ENCODE measurements at regions not wholly inside any gene's neighbourhood (a gene's known extent, or its start where the extent isn't known, plus 50 kb on each side); places are given as distances from the start of the nearest gene placed in this dataset.

DNA sequence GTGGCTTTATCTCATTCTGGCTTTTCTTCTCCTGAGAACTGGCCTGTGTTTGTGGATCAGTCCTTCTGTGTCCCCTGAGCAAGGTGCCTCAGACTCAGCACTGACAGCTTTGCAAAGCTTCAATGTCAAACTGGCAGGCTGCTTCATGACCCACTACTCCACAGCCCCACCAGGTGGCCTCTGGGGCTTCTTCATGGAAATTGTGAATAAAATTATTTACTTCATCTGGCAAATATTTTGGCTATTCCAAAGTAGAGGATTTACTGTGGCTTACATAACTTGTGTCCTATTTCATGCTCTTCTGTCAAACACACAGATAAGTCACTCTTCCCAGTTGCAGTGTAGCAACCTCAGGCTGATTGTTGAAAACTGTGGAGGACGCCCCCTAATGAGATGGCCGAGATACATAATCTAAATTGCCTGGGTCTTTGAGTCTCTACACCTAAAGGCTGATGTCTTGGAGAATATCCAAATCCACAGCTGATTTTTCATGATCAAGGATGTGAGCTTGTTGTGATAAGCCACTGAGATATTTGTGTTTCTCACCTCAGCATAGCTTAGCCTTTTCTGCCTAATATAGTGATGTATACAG lies 721.9 kb upstream of the SLC10A2 start:
- no peak for DNase-seq

DNA sequence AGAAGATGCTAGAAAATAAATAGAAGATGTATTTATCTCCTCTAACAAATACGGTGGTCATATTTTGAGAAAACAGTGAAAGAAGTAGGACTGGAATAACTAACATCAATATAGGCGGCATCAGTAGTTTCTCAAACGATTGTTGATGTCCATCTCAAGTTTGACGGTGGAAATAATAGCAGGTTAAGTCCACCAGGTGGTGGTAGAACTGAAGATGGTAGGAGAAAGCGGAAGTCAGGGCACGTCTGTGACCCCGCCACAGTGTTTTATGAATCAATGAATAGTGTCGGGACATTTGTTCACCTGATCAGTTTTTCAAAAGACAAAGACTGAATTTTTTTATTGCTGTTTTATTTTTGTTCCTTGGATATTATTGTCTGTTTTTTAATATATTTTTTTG lies 706.4 kb upstream of the SLC10A2 start:
- no peak for DNase-seq

DNA sequence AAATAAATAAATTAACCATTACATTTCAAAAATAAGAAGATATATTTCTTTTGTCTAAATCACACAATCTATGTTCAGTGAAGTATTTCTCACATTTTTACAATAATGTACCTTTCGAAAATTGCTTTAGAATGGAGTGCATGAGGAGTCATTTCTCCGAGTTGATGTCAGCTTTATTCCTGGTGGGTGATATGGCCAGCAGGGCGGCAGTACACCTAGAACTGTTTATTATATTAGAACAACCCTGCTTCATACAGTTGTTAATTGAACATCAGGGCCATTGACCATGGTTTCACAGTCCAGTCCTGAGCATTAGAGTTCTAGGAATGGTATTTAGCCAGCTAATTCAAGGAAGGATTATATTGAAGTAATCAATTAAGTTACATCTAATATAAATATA lies 696.3 kb upstream of the SLC10A2 start:
- no peak for DNase-seq

DNA sequence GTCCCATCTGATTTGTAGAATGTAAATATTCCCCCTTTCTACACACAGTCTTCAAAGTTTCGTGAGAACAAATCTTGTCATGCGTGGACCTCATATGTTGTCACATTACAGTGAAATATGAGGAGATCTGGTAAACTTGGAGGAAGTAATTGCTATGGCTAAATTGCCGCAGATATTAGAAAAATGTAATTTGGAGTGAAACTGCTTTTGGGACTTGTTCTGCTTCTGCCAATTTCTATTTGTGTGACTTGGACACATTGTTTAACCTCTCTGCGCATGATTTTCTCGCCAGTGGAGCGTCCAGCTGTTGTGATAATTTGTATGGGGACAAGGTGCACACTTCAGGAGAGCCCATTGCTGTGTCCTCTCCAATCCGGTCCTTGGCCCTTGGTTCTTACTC lies 693.1 kb upstream of the SLC10A2 start:
- DNase-seq, result no peak

DNA sequence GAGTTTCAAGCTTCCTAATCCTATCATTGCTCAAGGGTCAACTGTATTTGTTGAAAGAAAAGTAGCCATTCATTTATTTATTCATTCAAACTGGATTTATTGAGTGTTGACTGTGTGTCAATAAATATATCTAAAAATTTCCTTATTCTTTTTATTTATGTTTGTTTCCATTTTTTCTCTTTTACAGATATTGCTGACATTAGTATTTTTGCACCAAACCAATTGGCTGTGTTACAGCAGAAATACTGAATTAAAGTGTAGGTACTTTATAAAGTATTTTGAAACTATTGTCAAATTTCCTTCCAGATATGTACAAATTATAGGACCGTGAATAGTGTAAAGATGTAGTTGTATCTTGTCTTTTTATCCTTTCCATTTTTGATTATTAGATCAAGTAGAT lies 692.0 kb upstream of the SLC10A2 start:
- DNase-seq, result no peak

DNA sequence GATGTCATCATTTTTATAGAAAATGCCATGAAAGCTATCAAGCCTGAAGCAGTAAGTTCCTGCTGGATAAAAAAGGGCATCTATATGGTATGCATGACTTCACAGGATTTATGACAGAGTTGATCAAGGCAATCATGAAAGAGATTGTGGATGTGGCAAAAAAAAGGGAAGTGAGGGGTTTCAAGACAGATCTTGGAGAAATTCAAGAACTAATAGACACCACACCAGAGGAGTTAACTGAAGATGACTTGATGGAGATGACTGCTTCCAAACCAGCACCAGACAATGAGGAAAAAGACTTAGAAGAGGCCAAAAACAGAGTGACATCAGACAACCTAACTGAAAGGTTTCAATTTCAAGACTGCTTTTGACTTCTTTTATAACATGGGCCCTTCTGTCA lies 691.1 kb upstream of the SLC10A2 start:
- DNase-seq, result no peak

DNA sequence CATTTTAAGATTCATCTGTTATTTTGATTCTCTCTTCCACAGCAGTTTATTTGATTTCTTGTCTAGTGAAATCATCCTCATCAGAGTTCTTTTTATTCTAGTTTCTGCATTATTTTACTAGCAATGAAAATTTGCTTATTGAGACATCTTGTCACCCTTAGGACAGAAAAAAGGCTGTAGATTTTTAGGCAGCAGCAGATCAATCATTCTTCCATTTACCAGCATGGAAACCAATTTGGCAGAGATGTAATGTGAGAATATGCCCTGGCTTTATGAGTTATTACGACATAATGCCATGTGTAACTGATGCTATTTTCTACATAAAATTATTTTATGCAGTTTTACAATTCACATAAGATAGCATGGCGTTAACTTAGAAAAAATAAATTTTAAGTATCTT lies 688.6 kb upstream of the SLC10A2 start:
- no peak for DNase-seq

DNA sequence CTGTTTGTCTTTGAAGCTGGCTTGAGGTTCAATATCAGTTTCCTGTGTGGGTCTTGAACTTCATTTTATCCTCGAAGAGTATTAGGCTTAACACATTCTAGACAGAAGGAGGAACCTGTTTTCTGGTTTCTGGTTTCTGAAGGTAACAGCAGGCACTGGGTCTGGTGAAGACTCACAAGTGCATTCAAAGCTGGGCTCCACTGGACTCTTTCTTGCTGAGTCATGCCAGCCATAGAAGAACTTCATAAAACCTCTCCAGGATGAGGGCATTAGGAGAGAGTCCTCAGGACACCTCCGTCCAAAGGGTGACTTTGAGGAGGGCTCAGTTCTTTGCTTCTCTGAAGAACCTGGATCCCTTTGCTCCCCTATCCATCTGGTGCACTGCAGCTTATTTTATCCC lies 668.6 kb upstream of the SLC10A2 start:
- DNase-seq, result no peak

DNA sequence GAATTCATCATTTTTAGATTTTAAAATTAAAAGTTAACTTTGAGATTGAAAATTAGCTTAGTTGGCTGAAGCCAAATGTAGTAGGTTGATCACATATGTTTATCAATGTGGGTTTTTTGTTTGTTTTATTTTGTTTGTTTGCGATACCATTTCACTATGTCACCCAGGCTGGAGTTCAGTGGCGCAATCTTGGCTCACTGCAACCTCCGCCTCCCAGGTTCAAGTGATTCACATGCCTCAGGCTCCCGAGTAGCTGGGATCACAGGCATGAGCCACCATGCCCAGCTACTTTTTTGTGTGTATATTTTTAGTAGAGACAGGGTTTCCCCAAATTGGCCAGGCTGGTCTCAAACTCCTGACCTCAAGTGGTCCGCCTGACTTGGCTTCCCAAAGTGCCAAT lies 665.7 kb upstream of the SLC10A2 start:
- DNase-seq, result no peak

DNA sequence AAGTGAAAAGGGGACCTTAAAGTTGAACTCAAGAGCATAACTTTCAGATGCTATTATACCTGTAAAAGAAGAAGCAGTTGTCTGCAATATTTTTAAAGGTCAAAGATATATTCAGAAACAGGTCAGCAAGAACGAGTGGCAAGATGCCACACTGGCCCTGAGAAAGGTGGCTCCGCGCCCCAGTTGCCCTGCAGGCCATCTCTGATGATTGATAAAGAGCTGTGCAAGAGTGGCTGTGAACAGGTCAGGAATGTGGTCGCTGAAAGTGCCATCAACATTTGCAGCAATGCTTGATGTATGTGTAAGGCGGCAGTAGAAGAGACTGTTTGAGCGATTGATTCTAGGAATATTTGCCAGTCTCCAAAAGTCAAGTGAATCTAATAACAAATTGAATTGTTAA lies 664.2 kb upstream of the SLC10A2 start:
- DNase-seq, result no peak

DNA sequence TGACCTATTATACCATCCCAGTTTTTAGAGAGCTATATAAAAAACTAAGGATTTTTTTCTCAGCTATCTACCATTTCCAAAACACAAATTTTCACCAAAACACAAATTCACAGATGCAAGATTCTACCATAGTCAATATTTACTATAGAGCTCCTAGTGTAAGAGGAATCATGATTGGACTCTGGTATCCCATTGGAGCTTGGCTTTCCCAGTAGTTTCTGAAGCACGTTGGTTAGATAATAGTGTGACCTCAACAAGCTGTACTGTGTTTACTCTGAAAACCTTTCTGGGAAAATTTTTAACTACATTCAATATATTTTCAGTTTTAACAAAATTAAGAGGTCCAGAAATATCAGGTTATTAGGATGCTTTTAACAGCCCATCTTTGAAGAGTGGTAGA lies 660.6 kb upstream of the SLC10A2 start:
- DNase-seq, result no peak

DNA sequence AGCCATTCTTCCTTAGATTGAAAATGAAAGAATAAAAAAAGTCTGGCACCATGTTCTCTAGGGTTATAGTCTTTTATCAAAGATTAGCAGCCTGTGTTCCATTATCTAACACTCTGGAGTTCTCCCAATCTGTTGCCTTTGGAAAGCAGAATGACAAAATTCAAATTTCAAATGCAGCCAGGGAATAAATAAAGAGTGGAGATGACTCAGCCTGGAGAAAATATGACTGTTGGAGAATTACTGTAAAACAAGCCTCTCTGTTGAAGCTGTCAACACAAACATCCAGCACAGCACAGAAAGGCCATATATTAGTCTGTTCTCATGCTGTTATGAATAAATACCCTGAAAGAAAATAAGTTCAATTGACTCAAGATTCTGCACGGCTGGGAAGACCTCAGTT lies 650.5 kb upstream of the SLC10A2 start:
- DNase-seq, result no peak

DNA sequence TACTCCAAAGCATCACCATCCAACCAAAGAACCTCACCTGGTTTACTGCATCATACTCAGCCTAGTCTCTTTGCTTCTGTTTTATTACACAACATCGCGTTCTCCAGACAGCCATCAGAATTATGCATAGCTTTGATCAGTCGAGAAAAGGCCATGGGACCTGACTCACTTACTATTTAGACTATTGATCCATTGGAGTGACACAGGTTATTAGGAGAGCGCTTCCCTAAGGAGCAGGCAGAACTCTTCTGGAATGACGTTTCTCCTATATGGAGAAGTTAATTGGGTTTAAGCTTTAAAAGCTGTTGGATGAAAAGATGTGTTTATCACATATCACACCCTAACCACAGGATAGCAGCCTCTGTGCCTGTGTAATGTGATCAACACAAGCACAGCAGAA lies 649.1 kb upstream of the SLC10A2 start:
- DNase-seq, result no peak

DNA sequence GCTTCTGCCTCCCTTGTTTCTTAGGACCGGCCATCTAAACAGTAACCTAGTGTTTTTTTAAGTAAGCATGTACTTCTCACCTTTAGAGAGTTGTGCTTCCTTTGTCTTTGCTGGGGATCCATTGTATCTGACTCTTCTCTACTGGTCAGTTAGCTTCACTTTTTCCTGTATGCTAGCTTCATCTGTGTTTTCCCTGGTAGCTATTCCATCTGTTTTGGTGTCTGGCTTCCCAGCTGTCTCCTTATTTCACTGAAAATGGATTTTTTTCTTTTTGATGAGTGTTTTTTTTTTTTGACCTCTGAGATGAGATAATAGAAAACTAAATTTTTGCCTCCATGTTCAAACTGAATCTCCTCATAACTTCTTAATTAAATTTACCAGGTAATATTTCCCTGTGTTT lies 637.0 kb upstream of the SLC10A2 start:
- no peak for DNase-seq

DNA sequence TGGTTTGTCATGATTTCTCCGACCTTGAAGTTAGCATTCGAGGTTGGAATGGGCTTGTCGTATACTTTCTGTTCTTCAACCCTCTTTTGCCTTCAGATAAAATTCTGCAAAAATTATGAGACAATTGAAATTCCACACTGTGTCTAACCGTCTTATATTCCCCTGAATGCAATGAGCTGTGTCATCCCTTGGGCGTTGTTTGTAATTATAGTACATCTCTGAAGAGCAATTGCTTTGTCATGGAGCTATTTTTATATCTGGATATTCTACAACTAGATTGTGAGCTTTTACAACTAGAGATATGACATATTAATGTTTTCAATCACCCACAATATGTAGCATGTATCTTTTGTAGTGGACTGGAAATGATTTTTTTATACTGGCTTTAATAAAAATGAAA lies 631.8 kb upstream of the SLC10A2 start:
- no peak for DNase-seq

DNA sequence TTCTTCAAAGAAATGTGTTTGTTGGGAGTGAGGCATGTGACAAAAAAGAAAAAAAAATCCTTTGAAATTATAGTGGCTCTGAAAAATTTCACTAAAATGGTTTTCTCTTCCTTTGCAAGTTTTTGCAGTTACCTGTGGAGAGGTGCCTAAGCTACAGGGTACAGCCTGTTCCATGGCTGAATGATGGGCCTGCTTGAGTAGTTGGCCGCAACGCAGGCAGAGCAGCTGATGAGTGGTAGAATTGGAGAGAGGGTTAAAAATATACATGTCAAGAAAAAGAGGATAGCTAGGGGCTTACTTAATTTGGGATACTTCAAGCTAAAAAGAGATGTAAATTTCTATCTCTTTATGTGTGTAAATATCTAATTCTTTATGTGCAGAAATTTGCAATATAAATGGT lies 629.1 kb upstream of the SLC10A2 start:
- no peak for DNase-seq

DNA sequence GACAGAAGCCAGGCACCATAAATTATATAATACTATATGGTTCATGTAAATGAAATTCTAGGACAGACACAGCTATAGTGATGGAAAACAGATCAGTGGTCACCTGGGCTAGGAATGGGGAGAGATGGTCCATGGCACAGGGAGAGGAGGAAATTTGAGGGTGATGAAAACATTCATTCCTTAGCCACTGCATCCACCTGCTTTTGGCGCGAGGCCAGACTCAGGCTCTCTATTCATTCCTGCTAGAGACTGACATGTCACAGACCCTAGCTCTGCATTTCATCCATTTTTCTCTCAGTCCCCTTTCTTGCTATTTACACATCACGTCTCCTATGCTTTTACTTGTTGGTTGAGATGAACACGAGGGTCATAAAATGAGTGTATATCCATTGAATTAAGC lies 628.3 kb upstream of the SLC10A2 start:
- DNase-seq, result no peak

DNA sequence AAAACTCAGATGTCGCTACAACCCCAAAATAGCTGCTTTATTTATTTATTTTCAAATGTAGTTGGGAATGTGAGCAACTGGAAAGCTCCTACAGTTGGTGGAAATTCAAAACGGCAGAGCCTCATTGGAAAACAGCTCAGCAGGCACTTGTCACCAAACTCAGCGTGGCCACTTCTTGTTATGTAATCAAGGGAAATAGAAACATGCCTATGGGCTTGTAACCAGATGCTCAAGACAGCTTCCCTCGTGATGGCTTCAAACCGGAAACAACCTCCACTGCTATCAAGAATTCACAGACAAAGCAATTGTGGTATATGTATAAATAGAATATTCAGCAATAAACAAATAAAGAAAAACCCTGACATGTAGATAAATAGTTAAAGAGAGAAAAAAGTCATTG lies 627.8 kb upstream of the SLC10A2 start:
- DNase-seq, result no peak

DNA sequence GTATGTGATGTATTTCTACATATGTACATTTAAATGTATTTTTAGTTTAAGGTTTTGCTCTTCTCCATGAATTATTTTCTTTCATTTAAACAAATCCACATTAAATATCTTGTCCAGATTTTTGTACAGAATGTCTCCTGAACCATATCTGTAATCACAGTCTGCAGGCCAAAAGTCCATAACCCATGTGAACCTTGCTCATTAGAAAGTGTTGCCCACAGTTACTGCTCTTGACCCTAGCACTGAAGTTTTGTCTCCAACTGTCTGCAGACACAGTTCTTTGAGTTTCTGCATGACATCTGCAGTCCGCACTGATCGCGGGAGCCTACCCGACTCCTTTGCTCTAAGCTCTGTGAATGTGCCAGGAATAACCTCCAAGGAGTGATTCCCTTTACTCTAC lies 626.2 kb upstream of the SLC10A2 start:
- no peak for DNase-seq

DNA sequence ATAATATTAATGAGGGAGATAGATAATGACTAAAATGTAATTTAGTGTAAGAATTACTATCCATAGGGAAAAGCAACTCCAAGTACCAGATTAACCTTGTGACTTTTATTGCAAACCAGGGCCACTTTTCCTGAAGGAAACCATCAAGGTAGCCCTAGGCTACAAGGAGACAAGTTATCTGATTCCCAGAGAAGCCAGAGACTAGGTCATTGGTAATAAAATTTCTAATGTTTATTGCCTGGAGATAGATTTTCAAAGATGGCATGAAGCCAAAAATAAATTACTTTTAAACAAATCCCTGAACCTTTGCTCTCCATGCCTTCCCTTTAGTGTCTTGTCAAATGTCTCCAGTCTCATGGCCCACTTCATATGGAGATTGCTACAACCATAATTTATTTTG lies 610.1 kb upstream of the SLC10A2 start:
- DNase-seq, result no peak

DNA sequence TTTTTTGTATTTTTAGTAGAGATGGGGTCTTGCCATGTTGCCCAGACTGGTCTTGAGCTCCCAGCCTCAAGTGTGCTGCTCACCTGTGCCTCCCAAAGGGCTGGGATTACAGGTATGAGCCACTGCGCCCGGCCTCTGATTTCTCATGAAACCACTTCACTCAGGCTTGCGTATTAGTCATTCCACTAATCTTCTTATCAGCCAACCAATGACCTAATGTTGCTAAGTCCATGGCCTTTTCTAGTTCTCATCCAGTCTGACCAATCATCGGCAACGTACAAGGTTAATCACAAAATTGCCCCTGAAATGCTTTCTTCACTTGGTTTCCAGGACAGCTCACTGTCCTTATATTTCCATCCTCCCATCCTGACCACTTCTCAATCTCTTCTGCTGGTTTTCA lies 605.3 kb upstream of the SLC10A2 start:
- DNase-seq, result no peak

DNA sequence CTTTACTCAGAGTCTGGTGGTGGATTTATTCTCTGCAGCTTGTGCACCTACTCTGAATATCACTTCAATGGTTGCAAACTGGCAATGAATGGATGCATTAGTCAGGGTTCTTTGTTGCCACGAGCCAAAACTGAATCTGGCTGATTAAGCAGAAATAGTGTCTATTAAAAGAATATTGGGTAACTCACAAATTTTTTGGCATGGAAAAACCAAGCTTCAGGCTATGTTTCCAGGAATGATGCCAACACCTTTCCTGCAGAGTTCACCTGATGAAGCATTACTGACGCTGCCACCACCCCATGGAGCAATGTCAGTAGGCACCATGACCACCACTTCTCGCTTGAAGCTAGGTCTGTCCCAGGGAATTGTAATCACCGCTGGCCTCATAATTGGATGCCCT lies 597.8 kb upstream of the SLC10A2 start:
- DNase-seq, result no peak

DNA sequence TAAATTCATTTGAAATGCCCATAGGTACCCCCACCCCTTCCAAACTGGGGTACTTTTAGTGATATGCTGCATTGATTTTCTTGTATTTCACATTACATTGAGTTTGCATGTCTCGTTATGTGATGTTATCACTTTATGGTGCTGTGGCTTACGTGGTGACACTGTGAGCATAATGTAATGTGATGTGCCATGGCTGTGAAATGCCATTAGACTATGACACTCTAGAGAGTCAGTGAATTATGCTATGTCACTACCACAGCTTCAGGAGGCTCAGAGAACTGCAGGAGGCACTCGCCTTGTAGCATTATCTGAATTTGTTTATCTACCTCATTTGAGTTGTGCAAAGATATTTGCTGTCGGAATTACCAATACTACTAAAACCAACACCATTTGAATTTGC lies 590.1 kb upstream of the SLC10A2 start:
- no peak for DNase-seq

DNA sequence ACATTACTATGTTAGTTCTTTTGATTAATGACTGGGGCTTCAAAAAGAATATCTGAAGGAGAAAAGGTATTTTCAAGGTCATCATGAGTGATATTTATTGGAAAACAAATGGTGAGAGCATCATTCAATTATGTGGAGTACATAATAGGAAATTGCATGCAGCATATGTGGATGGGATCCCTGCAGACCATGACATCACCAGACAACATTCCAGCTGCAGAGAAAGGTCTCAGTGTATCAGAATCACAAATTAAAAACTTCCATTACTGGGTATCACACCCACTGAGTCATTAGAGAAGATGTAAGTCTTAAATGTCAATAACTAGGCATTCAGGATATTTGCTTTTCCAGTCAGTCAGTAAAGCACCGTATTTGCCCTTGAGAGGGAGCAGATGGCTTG lies 574.4 kb upstream of the SLC10A2 start:
- no peak for DNase-seq

DNA sequence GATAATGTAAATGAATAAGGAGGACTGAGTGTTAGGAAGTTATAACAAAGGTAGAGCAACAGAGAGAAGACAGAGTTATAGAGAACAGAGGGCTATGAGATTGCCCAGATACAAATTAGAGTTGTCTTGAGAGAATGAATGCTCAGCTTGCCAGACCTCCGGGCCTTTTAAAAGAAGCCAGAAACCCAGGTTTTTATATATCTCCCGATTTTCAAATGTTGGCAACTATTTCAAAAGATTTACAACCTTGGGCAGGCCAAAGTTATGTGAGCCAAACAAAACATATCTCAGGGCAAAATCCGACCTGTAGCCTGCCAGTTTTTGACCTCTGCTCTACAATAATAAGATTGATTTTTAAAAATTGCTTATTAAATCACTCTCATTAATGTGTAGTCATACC lies 573.1 kb upstream of the SLC10A2 start:
- no peak for DNase-seq

DNA sequence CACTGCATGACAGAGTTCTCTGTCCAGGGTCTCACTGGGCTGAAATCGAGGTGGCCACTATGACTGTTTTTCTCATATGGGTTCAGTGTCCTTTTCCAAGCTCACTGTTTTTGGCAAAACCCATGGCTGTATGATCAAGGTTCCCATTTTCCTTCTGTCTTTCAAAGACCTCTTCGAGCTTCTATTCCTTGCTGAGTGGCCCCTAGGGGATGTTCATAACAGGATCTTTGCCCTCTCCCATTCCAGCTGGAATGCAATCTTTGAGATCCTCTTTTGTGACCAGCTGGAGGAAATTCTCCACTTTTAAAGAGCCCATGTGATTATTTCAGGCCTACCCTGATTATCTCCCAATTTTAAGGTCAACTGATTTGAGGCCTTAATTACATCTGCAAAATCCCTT lies 572.5 kb upstream of the SLC10A2 start:
- no peak for DNase-seq
